NCI-H524 treated with DMSO at 0.1 percent for 48 hours (cell line): ENCODE measurements at regions not wholly inside any gene's neighbourhood (a gene's known extent, or its start where the extent isn't known, plus 50 kb on each side); places are given as distances from the start of the nearest gene placed in this dataset.
A peak's percentile ranks its signal among the peaks of the same experiment; 100 is the strongest.
"Not testable (repeated sequence)": the region's sequence is repeated elsewhere in the genome, so short reads cannot be mapped to it uniquely, and the experiment has no call there.

Experiments used
- DNase-seq: peaks from one replicate; lab custom pipeline; 2025; lab: John Stamatoyannopoulos, UW

DNA sequence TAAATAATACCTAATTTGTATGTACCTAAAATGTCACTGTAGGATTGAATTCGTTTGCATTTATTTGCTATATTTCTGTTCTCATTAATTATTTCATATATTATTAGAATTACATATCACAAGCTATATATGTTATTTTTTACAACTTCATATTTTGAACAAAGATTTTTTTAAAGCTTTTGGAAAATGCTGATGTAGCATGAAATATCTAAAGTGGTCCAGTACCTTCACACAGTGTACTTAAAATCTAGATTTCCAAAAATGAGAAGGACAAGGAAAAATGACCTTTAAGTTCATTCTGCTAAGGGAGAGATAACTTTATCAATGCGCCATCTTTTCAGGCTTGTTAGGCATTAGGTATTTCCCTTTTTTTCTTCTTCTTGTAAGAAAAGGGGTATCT, 71.8 kb downstream of the LARP7 start:
- DNase-seq = no peak

DNA sequence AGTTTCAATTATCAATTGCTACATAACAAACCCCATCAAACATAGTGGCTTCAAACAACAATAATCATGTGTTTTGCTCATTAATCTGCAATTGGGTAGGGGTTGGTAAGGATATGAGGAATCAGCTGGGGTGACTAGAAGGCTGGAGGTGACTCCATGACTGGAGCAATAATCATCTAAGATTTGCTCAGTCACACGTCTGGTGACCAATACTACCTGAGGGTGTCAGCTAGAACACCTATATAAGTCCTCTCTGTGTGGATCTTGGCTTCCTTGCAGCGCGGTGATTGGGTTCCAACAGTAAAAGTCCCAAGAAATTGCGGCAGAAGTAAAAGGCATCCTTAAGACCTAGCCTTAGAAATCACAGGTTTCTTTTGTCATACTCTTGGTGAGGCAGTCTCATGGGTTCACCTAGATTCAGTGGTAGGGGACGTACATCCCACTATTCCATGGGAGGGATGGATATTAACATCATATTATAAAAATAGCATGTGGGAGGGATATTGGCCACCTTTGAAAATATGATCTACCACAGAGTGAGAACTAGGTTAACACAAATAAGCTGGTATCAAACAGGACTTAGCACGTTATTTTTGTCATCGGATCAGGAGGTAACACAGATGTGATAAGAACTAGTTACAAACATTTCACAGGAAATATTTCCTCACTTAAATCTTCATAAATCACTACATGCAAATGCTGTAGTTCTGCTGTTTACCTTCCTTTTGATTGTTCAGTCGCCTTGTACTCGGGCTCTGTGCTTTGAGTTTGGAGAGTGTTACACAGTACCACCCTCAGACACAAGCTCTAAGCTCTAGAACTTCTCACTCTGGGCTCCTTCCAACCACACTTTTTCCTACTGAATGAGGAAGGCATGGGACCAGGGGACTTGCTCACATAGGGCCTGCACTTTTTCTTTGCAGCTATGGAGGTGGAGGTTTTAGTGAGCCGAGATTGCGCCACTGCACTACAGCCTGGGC, 78.3 kb downstream of the LARP7 start:
- DNase-seq = no peak

DNA sequence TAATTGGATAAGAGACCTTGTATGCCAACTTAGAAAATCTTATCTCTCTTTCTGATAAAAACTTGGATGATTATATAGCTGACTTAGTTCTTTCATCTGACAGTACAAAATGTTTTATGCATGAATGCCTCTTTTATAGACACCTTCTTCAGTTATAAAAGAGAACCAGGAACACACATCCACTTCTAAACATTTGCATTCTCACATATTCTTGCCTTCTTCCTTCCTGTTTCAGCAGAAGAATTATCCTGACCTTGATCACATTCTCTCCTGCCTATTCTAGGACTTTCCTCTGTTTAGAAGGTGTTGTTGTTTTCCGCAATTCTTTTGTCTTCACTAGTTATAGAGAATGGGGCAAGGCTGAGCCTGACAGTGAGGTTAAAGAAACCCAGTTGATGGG, 80.9 kb downstream of the LARP7 start:
- no peak for DNase-seq

DNA sequence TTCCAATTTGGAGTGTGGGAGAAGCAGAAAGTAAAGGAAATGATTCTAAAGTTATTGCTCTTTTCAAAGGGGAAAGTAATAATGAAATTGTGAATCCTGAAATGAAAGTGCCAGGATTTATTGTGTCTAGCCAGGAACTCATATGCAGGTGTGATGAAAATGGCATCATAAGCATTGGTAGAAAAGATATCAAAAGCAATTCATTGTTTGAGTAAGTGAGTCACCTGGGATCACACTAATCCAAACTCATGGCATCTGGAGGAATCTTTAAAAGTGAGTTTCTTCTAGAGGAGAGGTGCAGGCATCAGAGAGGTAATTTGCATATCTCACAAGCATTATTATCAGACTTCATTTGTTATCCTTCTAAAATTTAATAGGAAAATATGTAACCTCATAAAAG, 84.7 kb downstream of the LARP7 start:
- DNase-seq = no peak

DNA sequence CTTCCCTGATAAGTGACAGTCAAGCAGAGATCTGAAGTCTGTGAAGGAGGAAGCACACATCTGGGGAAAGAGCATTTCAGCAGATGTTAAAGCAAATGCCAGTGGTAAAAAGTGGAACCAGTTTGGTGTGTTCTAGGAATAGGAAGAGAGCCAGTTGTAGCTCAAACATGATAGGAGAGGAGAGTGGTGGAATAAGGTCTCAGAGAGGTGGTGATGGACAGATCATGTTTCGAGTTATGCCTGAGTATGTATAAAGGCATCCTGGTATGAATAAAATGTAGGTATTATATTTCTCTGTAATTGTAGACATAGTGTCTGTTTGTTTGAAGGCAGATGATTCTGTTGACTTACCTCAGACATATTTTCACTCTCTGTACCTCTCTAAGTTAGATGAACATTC, 89.1 kb downstream of the LARP7 start:
- no peak for DNase-seq

DNA sequence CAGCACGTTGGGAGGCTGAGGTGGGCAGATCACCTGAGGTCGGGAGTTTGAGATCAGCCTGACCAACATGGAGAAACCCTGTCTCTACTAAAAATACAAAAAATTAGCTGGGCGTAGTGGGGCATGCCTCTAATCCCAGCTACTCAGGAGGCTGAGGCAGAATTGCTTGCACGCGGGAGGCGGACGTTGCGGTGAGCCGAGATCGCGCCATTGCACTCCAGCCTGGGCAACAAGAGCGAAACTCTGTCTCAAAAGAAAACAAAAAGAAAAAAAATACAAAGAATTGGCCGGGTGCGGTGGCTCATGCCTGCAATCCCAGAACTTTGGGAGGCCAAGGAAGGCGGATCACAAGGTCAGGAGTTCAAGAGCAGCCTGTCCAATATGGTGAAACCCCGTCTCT, 90.8 kb downstream of the LARP7 start:
- not testable (repeated sequence) for DNase-seq

DNA sequence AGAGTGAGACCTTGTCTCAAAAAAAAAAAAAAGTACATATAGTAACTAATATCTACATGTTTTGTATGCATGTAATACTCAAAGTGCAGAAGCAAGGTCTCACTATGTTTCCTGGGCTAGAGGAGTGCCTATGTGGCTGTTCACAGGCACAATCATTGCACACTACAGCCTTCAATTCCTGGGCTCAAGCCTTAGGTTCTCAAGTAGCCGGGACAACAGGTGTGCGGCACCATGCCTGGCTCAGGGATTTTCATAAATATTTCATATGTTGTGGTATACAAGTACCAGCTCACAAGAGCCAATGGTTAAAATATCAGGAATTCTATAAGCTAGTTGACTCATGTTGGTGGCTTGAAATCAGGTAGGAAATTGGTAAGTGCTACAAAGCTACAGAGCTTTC, 94.8 kb downstream of the LARP7 start:
- no peak for DNase-seq

DNA sequence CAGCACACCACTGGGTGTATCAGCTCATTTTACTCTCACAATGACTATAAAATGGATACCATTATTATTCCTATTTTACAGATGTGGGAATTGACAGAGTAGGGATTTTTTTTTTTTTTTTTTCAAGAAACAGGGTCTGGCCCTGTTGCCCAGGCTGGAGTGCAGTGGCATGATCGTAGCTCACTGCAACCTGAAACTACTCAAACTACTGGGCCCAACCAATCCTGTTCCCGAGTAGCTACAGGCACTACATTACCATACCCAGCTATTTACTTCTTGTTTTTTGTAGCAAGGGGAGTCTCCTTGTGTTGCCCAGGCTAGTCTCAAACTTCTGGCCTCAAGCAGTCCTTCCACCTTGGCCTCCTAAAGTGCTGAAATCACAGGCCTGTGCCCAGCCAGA, 95.2 kb downstream of the LARP7 start:
- DNase-seq = no peak

DNA sequence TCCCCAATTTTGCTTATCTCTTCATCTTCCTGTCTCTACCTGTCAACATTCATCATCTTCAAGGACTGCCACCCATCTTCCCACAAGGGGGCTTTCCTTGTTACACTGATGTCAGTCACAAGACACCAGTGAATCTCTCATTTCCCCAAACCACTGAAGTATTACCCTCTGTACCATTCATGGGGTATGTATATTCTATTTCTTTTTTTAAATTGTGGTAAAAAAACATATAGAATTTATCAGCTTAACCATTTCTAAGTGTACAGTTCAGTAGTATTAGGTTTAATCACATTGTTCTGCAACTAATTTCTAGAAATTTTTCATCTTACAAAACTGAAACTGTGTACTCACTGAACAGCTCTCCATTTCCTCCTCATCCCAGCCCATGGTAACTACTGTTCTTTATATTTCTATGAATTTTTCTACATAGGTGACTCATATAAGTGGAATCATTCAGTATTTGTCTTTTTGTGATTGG, 98.6 kb downstream of the LARP7 start:
- DNase-seq = no peak

DNA sequence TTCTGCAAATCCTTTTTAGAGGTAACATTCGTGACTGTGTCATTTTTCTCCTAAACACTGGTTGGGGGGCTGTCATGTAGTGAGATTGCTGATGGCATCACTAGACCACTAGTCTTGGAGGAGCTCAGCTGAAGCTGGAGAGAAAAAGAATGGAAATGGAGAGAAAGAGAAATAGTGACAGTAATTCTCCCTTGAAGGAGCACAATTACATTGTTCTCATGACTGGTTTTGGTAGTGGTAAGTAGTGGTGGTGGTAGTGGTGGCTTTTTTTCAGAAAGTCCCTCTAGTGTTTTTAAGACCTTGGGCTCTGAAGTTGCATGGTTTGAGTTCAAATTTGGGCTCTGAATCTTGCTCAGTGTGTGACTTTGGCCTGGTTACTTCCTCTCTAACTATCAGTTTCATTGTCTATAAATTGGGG, 99.8 kb downstream of the LARP7 start:
- DNase-seq = no peak

DNA sequence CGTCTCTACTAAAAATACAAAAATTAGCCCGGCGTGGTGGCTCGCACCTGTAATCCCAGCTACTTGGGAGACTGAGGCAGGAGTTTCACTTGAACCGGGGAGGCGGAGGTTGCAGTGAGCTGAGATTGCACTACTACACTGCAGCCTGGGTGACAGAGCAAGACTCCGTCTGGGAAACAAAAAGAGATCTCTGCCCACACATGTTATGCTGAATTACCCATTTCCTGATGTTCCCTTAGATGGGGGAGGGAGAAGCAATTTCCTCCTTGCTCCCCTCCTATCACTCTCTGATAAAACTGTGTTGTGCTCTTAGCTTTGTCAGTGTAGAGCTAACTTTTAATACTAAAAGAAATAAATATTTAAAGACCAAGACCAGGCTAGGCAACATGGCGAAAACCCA, 102.5 kb downstream of the LARP7 start:
- DNase-seq = no peak

DNA sequence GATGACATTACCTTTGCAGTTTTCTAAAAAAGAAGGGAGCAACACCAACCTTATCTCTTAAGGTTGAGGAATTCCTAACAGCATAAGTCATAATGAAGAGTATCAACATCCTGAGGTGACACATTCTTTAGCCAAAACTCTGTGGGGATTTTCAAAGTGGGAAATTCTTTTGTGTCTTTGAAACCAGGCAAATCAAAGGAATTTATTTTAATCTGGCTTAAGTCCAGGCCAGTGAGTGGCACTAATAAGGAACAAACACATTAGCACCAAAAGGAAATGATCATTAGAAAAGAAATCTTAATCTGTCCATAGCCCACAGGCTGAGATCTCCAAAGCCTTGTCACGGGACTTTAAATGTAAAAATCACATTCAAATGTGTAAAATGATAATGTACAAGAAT, 110.1 kb downstream of the LARP7 start:
- no peak for DNase-seq

DNA sequence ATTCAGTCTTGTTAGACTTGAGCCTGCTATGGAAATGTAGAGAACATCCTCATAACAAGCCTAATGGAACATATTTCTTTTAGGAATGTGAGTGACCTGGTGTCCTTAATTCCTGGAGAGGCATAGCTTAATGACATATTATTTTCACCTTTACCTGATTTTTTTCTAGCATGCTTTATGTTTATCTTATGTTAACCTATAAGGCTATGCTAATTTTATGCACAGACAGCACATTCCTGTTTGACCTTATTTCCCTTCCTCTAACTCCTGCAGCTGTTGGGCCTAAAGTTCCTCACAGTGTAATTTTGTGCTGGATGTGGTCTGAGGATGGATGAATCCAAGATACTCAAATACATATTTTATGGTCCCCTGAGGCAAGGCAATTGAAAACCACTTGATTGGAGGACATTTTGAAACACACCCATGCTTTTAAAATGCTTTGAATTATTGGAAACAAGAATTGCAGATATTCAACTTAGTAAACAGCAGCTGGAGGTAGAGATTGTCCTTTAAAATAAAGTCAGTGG, 111.5 kb downstream of the LARP7 start:
- no peak for DNase-seq

DNA sequence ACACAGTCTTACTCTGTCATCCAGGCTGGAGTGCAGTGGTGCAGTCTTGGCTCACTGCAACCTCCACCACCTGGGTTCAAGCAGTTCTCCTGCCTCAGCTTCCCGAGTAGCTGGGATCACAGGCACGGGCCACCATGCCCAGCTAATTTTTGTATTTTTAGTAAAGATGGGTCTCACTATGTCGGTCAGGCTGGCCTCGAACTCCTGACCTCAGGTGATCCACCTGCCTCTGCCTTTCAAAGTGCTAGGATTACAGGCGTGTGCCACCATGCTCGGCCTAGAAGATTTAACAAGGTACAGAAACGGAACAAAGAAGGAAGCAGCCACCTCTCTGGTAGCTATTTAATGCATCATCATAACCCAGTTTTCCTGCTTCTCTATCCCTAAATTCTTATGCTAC, 113.8 kb downstream of the LARP7 start:
- not testable (repeated sequence) for DNase-seq

DNA sequence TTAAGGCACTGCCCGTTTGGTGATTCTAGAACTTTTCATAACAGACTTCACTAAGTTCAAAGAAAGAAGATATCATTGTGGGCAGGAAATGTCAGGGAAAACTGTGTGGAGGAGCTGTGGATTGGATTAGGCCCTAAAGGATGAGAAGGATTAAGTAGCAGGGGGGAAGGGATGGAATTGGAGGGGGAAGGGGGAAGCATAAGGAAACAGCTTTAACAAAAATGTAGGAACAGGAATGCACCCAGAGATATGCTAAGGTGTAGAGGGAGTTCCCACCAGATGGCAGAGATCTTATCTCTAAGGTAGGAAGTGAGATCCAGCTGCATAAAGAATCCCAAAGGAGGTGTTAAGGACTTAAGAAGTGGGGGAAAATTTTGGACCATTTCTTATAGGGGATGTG, 114.5 kb downstream of the LARP7 start:
- DNase-seq = no peak

DNA sequence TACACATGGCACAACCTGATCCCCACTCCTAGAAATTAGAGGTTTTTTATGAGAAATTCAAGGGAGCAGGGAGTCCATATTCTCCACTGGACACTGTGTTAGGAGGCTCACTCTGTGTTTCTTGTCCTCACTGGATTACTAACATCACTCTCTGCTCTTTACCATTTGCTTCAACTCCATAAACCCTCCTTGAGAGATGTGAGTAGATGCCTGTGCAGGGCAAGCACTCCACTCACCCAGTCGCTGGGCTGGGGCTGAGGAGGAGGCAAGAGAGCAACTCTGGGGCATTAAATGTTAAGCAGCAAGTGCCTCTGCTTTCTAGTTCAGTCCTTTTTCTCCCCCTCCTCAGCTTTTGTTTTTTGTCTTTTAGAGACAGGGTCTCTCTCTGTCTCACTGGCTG, 115.1 kb downstream of the LARP7 start:
- DNase-seq = no peak

DNA sequence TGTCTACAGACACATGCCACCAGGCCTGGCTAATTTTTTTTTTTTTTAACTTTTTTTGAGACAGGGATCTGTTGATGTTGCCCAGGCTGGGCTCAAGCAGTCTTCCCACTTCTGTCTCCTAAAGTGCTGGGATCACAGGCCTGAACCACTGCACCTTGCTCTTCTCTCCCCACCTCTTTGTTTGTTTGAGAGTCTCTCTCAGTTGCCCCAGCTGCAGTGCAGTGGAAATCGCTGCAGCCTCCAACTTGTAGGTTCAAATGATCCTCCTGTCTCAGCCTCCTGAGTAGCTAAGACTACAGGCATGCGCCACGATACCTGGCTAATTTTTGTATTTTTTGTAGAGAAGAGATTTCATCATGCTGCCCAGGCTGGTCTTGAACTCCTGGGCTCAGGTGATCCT, 115.6 kb downstream of the LARP7 start:
- no peak for DNase-seq

DNA sequence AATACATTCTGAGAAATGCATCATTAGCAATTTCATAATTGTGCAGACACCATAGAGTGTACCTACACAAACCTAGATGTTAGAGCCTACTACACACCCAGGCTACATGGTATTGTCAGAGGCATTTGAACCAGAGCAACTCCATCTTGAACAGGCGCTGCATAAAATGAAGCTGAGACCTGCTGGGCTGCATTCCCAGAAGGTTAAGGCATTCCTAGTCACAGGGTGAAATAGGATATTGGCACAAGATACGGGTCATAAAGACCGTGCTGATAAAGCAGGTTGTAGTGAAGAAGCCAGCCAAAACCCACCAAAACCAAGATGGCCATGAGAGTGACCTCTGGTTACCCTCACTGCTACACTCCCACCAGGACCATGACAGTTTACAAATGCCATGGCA, 116.4 kb downstream of the LARP7 start:
- DNase-seq = no peak

DNA sequence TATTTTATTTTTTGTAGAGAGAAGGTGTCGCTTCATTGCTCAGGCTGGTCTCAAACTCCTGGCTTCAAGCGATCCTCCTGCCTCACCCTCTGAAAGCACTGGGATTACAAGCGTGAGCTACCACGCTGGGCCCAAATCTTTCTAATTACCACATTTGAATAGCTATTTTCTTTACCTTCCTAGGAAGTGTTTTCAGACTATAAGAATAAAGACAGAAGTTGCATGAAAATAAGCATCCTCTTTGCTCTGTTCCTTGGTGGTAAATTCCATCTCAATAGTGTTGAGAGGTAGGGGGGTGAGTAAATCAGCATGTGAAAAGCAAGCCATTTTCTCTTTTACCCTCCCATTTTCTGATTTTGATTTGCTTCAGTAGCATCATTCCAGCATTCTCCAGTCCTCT, 122.4 kb downstream of the LARP7 start:
- no peak for DNase-seq

DNA sequence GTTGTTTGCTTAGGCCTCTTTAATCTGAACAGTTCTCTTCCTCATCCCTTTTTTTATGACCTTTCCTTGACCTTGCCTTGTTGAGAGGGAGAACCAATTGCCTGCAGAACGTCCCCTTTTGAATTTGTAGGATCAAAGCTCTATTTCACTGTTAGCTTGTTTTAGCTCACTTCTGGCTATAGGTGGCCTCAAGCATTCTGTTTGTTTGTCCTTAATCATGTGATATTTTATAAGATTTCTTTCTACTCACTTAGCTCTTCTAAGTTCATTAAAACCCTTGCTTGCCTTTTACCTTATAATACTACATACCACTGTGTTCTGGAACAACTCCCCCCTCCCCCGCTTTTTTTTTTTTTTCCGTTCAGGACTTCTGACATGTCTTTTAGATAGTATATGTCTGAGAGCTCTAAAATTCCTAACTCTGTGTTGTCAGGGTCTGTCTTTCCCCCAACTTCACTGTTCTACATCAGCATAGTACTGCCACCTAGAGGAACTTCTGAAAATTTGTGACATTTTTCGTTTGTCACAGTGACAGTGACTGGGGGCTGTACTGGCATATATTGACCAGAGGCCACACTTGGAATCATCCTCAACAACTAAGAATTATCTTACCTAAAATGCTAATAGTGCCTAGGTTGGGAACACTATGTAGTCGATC, 128.5 kb downstream of the LARP7 start:
- no peak for DNase-seq

DNA sequence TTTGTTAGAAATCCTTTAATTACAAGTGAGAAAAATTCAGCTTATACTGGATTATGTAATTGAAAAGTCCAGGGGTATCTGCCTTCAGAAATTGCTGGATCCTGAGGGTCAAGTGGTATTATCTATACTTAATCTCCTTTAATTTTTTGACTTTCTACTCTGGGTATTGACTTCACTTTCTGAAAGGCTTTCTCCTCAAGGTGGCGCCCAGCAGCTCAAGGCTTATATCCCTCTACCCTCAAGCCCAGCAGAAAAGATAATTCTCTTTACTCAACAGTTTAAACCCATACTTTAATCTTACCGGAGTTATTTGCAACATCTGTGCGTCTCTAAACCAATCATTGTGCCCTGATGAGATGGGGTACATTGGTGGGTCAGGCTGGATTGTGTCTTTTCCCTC, 129.5 kb downstream of the LARP7 start:
- peak; percentile 29 for DNase-seq

DNA sequence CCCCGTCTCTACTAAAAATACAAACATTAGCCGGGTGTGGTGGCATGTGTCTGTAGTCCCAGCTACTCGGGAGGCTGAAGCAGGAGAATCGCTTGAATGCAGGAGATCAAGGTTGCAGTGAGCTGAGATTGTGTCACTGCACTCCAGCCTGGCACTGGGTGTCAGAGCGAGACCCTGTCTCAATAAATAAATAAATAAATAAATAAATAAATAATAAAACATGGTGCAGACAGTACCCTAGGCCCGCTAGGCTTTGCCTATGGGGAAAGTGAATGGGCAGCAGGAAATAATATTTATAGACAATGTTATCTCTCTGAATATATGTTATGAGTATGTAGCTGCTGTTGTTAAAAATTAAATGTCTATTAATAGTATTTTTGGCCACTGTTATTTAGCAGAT, 130.4 kb downstream of the LARP7 start:
- DNase-seq = no peak

DNA sequence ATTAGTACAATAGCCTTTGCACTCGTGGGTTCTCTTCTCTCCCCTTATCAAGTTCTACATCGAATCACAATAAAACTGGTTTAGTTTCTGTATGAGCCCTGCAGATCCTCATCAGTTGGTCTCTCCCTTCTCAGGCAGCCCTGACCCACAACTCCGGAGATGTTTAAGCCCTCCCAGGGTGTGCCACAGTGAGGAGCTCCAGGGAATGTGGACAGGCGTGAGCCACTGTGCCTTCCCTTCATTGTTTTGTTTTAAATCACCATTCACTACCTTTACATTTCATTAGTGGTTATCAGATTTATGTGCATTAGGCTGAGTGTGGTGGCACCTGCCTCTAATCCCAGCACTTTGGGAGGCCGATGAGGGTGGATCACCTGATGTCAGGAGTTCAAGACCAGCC, 133.2 kb downstream of the LARP7 start:
- DNase-seq = no peak
